NCI-H2196 treated with DMSO at 0.1 percent for 48 hours (cell line): ENCODE measurements at regions not wholly inside any gene's neighbourhood (a gene's known extent, or its start where the extent isn't known, plus 50 kb on each side); places are given as distances from the start of the nearest gene placed in this dataset.

Experiments used
- DNase-seq: peaks from one replicate; lab custom pipeline; 2025; ENCODE audit not compliant: unreplicated experiment; lab: John Stamatoyannopoulos, UW

DNA sequence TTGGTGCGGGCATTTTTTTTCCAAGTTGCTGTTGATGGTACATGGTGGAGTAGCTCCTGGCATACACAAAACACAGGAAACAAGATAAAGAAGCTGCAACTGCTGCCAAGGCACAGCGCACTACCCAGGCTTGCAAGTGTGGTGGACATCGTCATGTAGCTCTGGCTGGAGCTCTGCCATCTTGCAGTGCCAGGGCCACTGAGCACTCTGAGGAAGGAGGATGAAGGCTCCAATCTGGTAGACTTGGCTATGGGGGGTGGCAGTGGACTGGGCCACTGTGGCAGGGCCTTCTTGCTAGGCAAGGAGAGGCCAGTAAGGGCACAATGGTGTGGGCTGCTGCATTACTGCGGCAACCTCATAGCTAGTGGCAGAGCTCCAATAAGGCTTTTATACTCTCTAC, 263.5 kb downstream of the CENPW start:
- DNase-seq: no peak

DNA sequence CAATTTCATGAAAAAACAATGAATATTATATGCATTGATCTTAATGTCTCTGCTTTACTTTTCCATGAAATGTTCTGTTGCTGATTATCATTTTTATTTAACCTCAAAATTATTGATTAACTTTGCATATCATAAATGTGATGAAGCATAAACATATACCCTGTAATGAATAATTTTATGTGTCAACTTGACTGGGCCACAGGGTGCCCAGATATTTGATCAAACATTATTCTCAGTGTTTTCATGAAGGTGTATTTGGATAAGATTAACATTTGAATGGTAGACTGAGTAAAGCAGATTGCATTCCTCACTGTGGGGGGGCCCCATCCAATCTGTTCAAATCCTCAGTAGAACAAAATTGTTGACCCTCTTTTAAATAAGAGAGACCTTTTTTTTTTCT, 265.2 kb downstream of the CENPW start:
- no peak for DNase-seq

DNA sequence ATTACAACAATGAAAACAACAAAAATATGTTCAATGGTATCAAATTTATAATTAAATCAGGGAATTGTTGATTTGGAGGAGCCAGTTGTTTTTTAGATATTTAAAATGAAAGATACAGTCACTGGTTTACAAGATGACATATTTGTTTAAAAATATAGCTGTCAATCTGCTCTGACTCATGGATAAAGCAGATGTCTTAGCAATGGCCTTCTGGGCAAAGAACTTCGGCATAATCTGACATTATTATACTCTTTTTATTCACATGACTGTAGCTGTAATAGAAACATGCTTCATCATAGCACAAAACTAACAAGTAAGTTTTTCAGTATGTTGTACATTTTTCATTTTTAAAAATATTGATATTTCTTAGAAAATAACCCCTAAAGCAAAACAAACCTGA, 267.4 kb downstream of the CENPW start:
- no peak for DNase-seq

DNA sequence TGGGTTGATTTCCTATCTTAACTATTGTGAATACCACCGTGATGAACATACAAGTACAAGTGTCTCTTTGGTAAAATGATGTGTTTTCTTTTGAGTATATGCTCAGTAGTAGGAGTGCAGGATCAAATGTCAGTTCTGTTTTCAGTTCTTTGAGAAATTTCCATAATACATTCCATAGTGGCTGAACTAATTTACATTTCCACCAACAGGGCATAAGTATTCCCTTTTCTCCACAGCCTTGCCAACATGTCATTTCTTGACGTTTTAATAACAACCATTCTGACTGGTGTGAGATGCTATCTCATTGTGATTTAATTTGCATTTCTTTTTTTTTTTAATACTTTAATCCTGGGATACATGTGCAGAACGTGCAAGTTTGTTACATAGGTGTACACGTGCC, 268.8 kb downstream of the CENPW start:
- no peak for DNase-seq

DNA sequence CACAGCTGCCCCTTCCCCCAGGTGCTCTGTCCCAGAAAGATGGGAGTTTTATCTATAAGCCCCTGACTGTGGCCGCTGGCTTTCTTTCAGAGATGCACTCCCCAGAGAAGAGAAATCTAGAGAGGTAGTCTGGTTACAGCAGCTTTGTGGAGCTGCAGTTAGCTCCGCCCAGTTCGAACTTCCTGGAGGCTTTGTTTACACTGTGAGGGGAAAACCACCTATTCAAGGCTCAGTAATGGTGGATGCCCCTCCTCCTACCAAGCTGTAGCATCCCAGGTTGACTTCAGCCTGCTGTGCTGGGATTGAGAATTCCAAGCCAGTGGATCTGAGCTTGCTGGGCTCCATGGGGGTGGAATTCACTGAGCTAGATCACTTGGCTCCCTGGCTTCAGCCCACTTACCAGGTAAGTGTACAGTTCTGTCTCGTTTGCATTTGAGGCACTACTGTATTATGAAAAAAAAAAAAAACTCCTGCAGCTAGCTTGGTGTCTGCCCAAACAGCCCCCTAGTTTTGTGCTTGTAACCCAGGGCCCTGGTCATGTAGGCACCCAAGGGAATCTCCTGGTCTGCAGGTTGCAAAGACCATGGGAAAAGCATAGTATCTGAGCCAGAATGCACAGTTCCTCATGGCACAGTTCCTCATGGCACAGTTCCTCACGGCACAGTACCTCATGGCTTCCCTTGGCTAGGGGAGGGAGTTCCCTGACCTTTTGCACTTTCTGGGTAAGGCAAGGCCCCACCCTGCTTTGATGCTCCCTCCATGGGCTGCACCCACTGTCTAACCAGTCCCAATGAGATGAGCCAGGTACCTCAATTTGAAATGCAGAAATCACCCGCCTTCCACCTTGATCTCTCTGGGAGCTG, 275.0 kb downstream of the CENPW start:
- no peak for DNase-seq

DNA sequence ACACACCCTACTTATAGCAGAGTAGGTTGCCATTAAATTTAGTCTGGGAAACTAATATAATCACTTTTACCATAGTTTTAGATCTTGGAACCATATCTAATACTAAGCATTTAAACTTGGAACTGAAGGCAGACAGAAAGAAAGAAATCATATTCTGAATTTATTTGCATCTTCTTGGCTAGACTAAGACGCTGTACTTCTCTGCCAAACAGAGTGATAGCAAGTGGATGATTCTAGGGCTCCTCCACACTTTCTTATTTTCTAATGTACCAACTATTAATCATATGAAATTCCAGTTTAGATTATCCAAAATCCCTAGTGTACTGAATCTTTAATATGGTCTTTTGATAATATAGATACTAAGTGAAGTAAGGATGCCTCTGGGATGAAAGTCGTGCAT, 277.0 kb downstream of the CENPW start:
- DNase-seq: no peak

DNA sequence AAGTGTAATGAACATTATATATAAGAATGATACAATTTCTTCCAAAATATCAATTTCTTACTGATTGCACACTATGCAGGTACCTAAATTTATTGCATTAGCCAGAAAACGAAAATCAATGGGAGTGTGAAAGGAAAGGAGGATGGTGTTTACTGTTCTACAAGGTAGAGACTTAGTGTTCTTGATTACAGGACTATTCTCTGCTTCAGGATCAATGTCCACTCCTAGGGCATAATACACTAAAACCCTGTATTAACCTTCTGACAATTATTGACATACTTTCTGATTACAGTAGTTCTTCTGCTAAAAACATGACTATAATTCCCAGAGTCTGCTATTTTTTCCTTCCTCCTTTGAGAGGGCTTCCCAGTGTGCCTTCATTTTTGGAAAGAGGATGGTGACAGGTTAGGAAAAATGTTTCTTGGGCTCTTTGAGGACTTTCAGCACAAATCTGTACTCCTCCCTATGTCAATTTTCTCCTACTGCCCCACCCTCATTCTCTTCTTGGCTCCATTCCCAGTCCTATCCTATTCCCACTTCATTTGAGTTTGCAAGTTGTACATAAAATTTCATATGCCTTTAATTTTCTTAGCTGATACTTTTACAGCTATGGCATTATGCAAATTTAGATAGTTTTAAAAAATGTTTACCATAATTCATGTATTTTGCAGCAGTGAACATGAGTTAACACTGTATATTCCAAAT, 278.9 kb downstream of the CENPW start:
- no peak for DNase-seq

DNA sequence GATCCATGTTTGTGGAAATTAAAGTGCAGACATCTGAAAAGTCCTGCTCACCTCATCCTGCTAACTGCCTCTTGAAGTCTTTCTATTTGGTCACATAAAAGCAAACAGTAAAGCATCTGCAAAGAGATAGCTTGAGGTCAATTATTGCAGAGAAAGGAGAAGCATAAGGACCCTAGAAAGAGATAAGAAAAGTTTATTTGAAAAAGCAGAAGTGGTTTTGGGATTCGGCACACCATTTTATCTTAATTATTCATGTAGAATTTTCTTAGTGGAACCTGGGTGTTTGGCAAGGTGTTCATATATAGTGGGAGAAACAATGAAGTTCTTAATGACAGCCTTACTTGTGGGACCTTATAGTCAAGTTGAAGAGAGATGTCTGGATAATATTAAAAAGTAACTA, 280.8 kb downstream of the CENPW start:
- DNase-seq: no peak

DNA sequence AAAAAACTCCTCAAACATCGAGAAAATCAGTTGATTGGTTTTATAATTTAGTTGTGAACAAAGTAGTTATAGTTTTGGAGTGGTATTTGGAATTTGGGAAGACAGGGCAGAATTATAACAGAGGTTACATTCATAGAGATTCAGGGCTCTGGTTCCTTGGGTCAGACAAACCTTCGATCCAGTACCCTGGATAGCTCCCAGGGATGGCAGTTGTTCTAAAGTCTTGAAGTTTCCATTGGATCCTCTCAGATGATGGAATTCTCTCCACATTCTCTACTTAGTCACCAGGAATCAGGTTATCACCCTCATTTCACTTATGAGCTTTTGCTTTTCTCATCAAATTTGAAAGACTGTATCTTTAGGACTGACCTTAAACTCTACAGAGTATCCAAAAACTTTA, 285.1 kb downstream of the CENPW start:
- DNase-seq: no peak

DNA sequence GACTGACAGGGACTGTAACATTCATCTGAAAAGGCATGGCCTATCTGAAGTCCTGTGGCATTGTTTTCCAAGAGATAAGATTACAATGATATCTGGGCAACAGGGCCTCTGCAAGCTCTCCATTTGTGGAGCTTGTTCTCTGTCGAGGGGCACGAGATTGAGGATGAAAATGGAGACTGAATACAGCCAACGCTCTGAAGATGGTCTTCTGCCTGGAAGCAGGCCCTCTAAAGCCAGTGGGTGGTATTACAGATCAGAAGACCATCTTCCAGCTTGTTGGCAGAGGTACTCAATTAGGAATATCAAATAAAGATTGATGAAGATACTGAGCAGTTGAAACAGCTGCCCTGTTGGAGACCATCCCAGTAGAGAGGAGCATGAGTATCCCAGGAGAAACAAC, 288.2 kb downstream of the CENPW start:
- no peak for DNase-seq

DNA sequence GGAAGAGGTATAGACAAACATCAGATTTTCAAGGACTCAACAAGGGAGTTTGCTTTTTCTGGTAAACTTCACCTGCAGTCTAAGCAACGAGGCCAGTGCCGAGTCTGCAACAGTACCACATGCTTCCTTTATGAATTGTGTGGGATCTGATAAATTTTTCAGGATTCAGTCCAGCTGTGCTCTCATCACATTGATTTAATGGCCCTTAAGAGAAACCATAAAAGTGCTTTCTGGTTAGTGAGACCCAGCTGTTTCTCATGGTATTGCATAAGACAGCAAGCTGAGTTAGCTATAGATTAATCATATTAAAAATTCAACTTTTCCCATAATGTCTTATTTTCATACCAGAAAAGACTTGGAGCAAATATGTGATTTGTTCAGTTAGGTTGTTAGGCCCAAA, 291.4 kb downstream of the CENPW start:
- no peak for DNase-seq

DNA sequence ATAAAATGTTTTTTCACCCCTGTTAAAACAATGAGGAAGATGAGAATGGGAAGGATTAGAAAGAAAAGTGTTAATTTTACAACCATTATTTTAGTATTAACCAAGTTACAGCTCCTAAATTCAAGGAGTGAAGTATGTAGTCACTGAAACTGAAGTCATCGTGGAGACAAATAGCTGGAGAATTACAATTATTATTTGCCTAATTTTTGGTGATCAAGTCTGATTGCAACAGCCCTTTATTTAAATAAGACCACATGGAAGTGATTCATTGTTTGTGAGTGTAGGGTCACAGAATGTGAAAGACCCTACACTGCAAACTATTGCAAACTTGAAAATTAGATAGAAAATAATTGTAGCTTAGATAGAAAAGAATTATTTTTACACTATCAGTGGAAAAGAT, 292.4 kb downstream of the CENPW start:
- no peak for DNase-seq

DNA sequence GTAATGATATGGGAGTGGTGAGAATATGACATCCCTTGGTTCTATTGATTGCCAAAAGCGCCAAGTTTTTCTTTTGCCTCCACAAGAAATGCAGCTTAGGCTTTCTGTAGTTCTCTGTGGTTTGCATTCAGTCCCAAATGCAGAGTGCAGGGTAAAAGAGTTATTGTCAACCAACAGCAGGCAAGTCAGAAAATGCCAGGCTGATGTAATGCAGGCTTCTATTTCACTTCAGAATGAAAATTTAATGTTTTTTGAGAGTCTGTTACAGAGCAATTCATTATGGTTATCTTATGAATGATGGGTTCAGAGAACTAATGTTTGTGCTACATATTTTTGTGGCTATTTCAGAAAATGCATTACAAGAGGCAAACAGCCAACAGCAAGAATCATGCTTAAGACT, 293.5 kb downstream of the CENPW start:
- DNase-seq: no peak

DNA sequence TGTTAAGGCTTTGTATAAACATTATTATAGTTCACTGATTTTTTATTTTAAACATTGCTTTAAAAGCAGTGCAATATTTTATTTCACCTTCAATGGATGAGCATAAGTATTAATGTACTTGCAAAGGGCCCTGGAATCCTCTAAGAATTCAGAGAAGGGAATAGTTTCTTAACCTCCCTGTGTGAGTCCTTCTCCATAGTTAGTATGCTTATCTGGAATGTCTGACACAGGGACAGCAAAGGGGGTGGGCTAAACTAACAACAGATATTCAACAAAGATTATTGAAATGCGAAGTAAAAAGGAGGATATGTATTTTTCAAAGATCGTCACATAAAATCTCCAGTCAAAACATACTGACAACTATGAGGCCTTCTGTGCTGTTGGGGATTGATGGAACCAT, 300.4 kb downstream of the CENPW start:
- no peak for DNase-seq

DNA sequence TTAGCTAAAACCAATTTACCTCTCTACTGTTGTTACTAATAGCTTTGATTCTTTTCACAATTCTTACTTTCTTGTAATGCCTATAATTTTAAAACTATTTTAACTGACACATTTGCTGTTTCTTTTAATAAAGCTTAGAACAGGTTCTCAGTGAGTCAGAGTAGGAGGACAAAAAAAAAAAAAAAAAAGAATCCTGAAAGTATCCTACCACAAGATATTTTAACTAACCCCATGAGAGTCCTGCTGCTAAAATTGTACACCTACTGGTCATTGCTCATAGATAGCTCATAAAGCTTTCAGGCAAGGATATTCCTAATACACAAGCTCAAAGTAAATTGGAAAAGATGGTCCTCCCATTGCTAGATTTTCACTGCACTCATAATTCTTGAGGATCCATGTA, 301.0 kb downstream of the CENPW start:
- DNase-seq: no peak

DNA sequence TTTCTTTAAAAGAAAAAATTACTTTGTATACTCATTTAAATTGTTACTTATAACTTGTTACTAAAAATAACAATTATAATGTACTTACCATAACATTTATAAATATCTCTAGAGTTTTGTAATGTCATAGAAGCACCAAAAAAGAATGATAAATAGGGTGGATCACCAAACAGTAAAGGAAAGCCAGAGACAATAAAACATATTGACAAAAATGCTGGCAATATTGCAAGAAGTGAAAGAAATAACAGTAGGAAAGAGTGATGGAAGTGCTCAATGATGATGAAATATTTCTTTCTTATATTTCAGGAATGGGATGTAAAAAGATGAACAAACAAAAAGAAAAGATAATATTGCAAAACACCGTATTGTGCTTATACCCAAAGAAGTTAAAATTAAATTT, 301.7 kb downstream of the CENPW start:
- DNase-seq: no peak

DNA sequence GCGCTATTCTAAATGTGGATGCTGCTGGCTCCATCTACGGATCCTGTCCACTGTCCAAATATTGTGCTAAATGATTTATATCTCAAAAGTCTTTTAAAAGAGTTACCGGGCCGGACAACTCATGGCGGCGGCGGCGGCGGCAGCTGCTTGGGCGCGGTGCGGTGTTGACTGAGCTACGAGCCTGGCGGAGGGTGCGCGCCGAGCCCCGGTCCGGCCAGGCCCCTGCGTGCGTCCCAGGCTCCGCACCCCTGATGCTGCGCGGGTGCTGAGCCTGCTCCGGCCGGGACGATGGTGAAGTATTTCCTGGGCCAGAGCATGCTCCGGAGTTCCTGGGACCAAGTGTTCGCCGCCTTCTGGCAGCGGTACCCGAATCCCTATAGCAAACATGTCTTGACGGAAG, 303.4 kb downstream of the CENPW start:
- no peak for DNase-seq

DNA sequence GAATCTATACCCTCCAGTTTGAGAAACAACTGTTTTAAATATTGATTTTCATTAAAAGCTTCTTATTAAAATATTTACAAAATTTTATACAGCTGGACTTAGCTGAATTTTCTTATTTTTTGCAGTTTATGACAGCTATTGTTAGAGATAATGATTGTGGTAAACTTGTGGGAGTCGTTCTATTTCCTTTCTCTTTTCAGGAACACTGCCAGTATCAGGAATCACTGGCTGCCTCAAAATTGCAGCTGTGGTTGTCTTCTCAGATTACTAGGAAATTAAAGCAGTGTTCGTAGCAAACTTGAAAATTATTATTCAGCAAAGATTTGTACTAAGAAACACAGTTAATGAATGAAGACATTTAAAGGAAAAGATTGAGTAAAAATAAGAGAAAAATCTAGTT, 311.0 kb downstream of the CENPW start:
- DNase-seq: no peak

DNA sequence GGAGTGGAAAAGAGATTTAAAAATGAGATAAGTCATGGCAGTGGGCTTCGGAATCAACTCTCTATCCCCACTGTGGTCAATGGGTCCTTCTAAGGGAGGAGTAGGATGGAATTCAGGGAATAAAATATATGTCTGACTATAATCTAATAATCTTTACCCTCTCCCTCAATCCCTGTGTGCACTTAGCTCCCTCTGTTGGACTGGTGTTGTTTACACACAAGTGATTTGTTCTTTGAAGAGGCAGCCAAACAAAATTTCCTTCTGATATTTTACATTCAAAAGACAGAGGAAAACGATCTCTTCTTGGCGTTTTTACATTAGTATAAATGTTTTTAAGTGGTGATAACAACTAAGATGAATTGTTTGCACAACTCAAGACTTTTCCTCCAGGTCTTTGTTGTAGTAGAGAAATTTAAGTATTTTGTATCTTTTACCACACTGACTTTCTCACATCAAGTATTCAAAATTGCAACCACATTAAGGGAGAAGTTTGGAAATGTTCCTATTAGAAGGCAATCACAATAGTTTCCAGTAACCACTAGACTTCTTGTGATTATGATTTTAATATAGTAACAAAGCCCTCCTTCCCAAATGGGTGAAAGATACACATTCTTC, 317.8 kb downstream of the CENPW start:
- DNase-seq: no peak

DNA sequence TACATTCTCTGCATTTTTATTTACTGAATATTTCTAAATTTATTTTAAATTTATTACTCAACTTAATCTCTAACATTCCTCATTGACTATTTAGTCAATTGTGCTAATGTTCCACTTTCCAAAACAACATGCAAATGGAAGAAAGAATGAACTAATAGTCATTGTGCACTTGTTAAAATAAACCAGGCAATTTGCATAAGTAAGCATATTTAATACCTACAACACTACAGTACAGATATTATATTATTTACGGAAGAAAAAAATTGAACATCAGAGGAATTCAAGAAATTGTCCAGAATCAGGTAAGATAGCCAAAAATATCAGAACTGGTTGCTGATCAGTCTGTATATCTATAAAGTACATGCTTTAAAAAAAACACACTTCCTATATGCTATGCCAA, 320.5 kb downstream of the CENPW start:
- DNase-seq: no peak

DNA sequence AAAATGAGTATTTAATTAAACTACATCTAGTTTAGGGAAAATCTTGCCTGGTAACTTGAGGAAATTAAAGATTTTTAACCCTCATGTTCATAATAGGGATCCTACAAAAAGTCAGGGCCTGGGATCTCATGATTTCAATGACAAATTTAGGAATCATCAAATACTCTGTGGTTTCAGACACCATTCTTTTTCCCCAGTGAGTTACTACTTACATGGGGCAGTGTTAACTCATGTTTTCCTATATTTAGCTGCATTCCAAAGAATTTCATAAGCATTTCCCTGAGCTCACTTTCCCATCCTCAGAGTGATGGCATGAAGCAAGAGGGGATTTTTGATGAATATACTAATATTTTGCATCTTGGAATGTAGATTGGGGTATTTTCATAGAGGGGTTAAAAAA, 321.7 kb downstream of the CENPW start:
- no peak for DNase-seq

DNA sequence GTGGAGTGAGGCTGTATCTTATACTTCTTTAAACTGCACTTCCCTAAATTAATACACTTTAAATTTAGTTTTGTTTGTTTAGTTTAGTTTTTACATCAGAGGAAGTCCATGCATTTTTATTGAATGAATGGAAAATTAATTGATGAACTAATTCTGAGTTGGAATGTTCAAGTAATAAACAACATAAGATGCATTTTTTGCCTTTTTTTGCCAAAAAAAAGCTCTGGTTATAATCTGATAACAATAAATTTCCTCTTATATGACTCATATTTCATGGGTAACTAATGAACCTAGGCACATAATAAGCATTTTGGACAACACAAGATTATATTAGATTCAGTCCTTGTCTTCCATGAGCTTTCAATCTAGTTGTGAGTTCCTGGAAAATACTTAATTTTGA, 323.1 kb downstream of the CENPW start:
- DNase-seq: no peak
